ENCODE measurements at regions not wholly inside any gene's neighbourhood (a gene's known extent, or its start where the extent isn't known, plus 50 kb on each side); places are given as distances from the start of the nearest gene placed in this dataset.

GRCh38 chr13:63184693-63185092, 1769.0 kb upstream of the PCDH20 start:
- Mint-ChIP-seq H3K27ac (no peak overlapping the region), H3K4me3 (no peak overlapping the region), H3K27me3 (no peaks in the 10 kb centered on the region), H3K4me1 (ENCODE audit: low read depth) (no peaks in the 10 kb centered on the region), H3K36me3 (ENCODE audit: low read depth) (no peaks in the 10 kb centered on the region), H3K9me3 (peaks cover 6% of the 10 kb centered on the region)
- Histone ChIP-seq H3K27me3 (ENCODE audit: control insufficient read depth in 1 of 2, insufficient read depth in 2 of 2, low read length in 2 of 2) (no peaks in the 10 kb centered on the region), H3K36me3 (ENCODE audit: insufficient read depth, low read length) (no peaks in the 10 kb centered on the region), H3K9me3 (ENCODE audit: control insufficient read depth in 1 of 2, insufficient read depth in 1 of 2, low read length in 2 of 2) (peaks cover 0 to 4% of the 10 kb centered on the region in 2 experiments), H3K27ac (ENCODE audit: low read depth in 1 of 2, low read length in 2 of 2) (no peak overlapping the region), H3K4me1 (ENCODE audit: insufficient read depth, low read length) (no peaks in the 10 kb centered on the region), H3K4me3 (ENCODE audit: low read length) (no peak overlapping the region)
- intact Hi-C loops (cut with DNase I, micrococcal nuclease), result no loop called here
- ChIA-PET CTCF (no interaction called here), POLR2A (no interaction called here)
- TF ChIP-seq CTCF (IDR thresholded peaks at IDR 0.05), result no peak
- ATAC-seq (ENCODE audit: poor library complexity) (no peak), DNase-seq (no peak)

GRCh38 chr13:63175536-63175935, 1759.9 kb upstream of the PCDH20 start:
- H3K27ac Mint-ChIP-seq, result no peak overlapping the region
- peaks cover 0 to 7% of the 10 kb centered on the region in 2 experiments for H3K9me3 ChIP-seq (ENCODE audit: control insufficient read depth in 1 of 2, insufficient read depth in 1 of 2, low read length in 2 of 2)
- H3K4me3 ChIP-seq (ENCODE audit: low read length), result no peak overlapping the region
- intact Hi-C loops (cut with DNase I, micrococcal nuclease), result no loop called here
- no peaks in the 10 kb centered on the region for H3K4me1 Mint-ChIP-seq (ENCODE audit: low read depth)
- no peak for DNase-seq
- no peak for ATAC-seq (ENCODE audit: poor library complexity)
- no peaks in the 10 kb centered on the region for H3K4me1 ChIP-seq (ENCODE audit: insufficient read depth, low read length)
- H3K4me3 Mint-ChIP-seq, result no peak overlapping the region
- peaks cover 14% of the 10 kb centered on the region for H3K9me3 Mint-ChIP-seq
- no peaks in the 10 kb centered on the region for H3K27me3 ChIP-seq (ENCODE audit: control insufficient read depth in 1 of 2, insufficient read depth in 2 of 2, low read length in 2 of 2)
- TF ChIP-seq CTCF (IDR thresholded peaks at IDR 0.05), result no peak
- no peak overlapping the region for H3K27ac ChIP-seq (ENCODE audit: low read depth in 1 of 2, low read length in 2 of 2)
- no peaks in the 10 kb centered on the region for H3K36me3 Mint-ChIP-seq (ENCODE audit: low read depth)
- H3K27me3 Mint-ChIP-seq, result no peaks in the 10 kb centered on the region
- ChIA-PET CTCF (no interaction called here), POLR2A (no interaction called here)
- H3K36me3 ChIP-seq (ENCODE audit: insufficient read depth, low read length), result no peaks in the 10 kb centered on the region

GRCh38 chr13:63167699-63168337, 1752.2 kb upstream of the PCDH20 start:
- DNase-seq, result no peak
- ChIA-PET POLR2A (no interaction called here), CTCF (no interaction called here)
- Mint-ChIP-seq H3K4me3 (no peak overlapping the region), H3K4me1 (ENCODE audit: low read depth) (no peaks in the 10 kb centered on the region), H3K9me3 (peaks cover 6% of the 10 kb centered on the region), H3K27me3 (no peaks in the 10 kb centered on the region), H3K36me3 (ENCODE audit: low read depth) (no peaks in the 10 kb centered on the region), H3K27ac (no peak overlapping the region)
- H3K4me1 ChIP-seq (ENCODE audit: insufficient read depth, low read length), result no peaks in the 10 kb centered on the region
- TF ChIP-seq CTCF (IDR thresholded peaks at IDR 0.05), result no peak
- H3K27ac ChIP-seq (ENCODE audit: low read depth in 1 of 2, low read length in 2 of 2), result no peak overlapping the region
- no peaks in the 10 kb centered on the region for H3K36me3 ChIP-seq (ENCODE audit: insufficient read depth, low read length)
- no peaks in the 10 kb centered on the region for H3K27me3 ChIP-seq (ENCODE audit: control insufficient read depth in 1 of 2, insufficient read depth in 2 of 2, low read length in 2 of 2)
- intact Hi-C loops (cut with DNase I, micrococcal nuclease), result no loop called here
- H3K9me3 ChIP-seq (ENCODE audit: control insufficient read depth in 1 of 2, insufficient read depth in 1 of 2, low read length in 2 of 2), result no peaks in the 10 kb centered on the region
- no peak overlapping the region for H3K4me3 ChIP-seq (ENCODE audit: low read length)
- ATAC-seq (ENCODE audit: poor library complexity), result no peak
